K562 (cell line): ENCODE measurements at regions not wholly inside any gene's neighbourhood (a gene's known extent, or its start where the extent isn't known, plus 50 kb on each side); places are given as distances from the start of the nearest gene placed in this dataset.

ENCODE experiments used
- ATAC-seq: fragments of 200-7000 bp; cut with Tn5 transposase; 3 replicates; pipeline ENCODE4 v1.9.1; 2020; ENCODE audit warnings: moderate library complexity
- BruUV-seq: library from RNA; stranded (reverse); fragments of 400-500 nt; replicated peaks from 2 replicates; lab custom pipeline; 2021; lab: Mats Ljungman, UMichigan
- CTCF ChIA-PET: fragments of 300-600 bp; formaldehyde crosslinking; extraction: SDS; loops from one replicate; lab custom pipeline; 2021; ENCODE audit warnings: low intra/inter-chr PET ratio; lab: Yijun Ruan, JAX
- POLR2A ChIA-PET: fragments of 300-600, 350-650 bp; sonication (Branson Sonifier 250); formaldehyde crosslinking; extraction: SDS; loops from one replicate; lab custom pipeline; 2021; ENCODE audit warnings: antibody characterized with exemption, inconsistent platforms; lab: Yijun Ruan, JAX
- DNase-seq, 4 experiments: peaks; one replicate each; pipeline versions ENCODE4 v3.0.0 to v3.0.0-alpha.2; 2011 to 2018; ENCODE audit warnings: low spot score in 3 of 4, mixed read lengths in 3 of 4; ENCODE audit errors: extremely low read depth in 1 of 4
- FAIRE-seq: peaks from 2 replicates; lab custom pipeline; 2011; peaks lifted over from hg19 to GRCh38; lab: Jason Lieb, UNC
- H2AFZ ChIP-seq: 2 replicates; pipeline ENCODE4 v1.6.0; 2011; ENCODE audit warnings: low read depth, low read length, control low read depth, inconsistent platforms
- H3K27ac ChIP-seq: fragments of 200-600 bp; 3 replicates; pipeline ENCODE4 v1.8.0; 2011; ENCODE audit warnings: low read depth, mild to moderate bottlenecking, control low read depth, inconsistent platforms, low read length, moderate library complexity, mixed read lengths; ENCODE audit errors: extremely low read depth
- H3K27me3 ChIP-seq, 2 experiments: fragments of 300-600 bp in 1 of 2; 2 replicates in 1 of 2; 3 replicates in 1 of 2; pipeline versions ENCODE4 v1.6.0 to v1.8.0; 2011; ENCODE audit warnings: inconsistent platforms in 2 of 2, low read length in 2 of 2, mild to moderate bottlenecking in 1 of 2, mixed read lengths in 1 of 2, moderate library complexity in 1 of 2; ENCODE audit not compliant: control insufficient read depth in 2 of 2, insufficient read depth in 2 of 2
- H3K36me3 ChIP-seq: fragments of 300-600 bp; 3 replicates; pipeline ENCODE4 v1.8.0; 2011; ENCODE audit warnings: mild to moderate bottlenecking, low read length, inconsistent platforms; ENCODE audit not compliant: control insufficient read depth, insufficient read depth
- H3K4me1 ChIP-seq, 2 experiments: fragments of 200-600 bp in 1 of 2; replicated peaks in 1 of 2; 2 replicates in 1 of 2; 3 replicates in 1 of 2; pipeline versions ENCODE4 v1.5.1 to v1.8.0; 2011; ENCODE audit warnings: inconsistent platforms in 2 of 2, low read length in 2 of 2, mild to moderate bottlenecking in 1 of 2, mixed read lengths in 1 of 2, moderate library complexity in 1 of 2; ENCODE audit not compliant: control insufficient read depth in 2 of 2, insufficient read depth in 2 of 2
- H3K4me2 ChIP-seq: 2 replicates; pipeline ENCODE4 v1.6.1; 2011; ENCODE audit warnings: low read length, control low read depth, inconsistent platforms, mixed read lengths; ENCODE audit not compliant: insufficient read depth
- H3K4me3 ChIP-seq: fragments of 200-600 bp; sonication (generic), shearing (Covaris generic); 2 replicates; pipeline ENCODE4 v1.5.1; 2016; ENCODE audit warnings: control low read depth, inconsistent platforms
- H3K79me2 ChIP-seq: fragments of 200-600 bp; 3 replicates; pipeline ENCODE4 v1.8.0; 2011; ENCODE audit warnings: low read length, inconsistent platforms; ENCODE audit not compliant: control insufficient read depth, insufficient read depth
- H3K9ac ChIP-seq, 2 experiments: 2 replicates each; pipeline versions ENCODE4 v1.6.0 to v1.6.1; 2011; ENCODE audit warnings: low read depth in 2 of 2, low read length in 2 of 2, control low read depth in 1 of 2, inconsistent platforms in 1 of 2, mild to moderate bottlenecking in 1 of 2, mixed read lengths in 1 of 2; ENCODE audit not compliant: insufficient read depth in 1 of 2
- H3K9me1 ChIP-seq: one replicate; pipeline ENCODE4 v1.6.0; 2011; ENCODE audit warnings: inconsistent platforms, mild to moderate bottlenecking, low read length, moderate library complexity; ENCODE audit not compliant: control insufficient read depth, insufficient read depth
- H3K9me3 ChIP-seq: replicated peaks from 2 replicates; pipeline ENCODE4 v1.5.1; 2011; ENCODE audit warnings: low read depth, low read length, inconsistent platforms; ENCODE audit not compliant: control insufficient read depth, insufficient read depth
- H4K20me1 ChIP-seq: replicated peaks from 2 replicates; pipeline ENCODE4 v1.6.1; 2011; ENCODE audit warnings: low read length, inconsistent platforms, mixed read lengths; ENCODE audit not compliant: control insufficient read depth, insufficient read depth
- CHD4 ChIP-seq: fragments of 200-600 bp; sonication (generic); IDR thresholded peaks from 3 replicates; pipeline ENCODE4 v1.6.1; 2012; ENCODE audit warnings: low read depth, mild to moderate bottlenecking, mixed read lengths, low read length, inconsistent platforms; ENCODE audit not compliant: insufficient read depth, insufficient replicate concordance, poor library complexity, severe bottlenecking
- NCOA2 ChIP-seq, 2 experiments: fragments of 450-650 bp; IDR thresholded peaks; 2 replicates each; pipeline ENCODE4 v1.6.1; 2018; ENCODE audit warnings: mild to moderate bottlenecking in 2 of 2, moderate library complexity in 1 of 2; ENCODE audit not compliant: partially characterized antibody in 2 of 2
- NCOA4 ChIP-seq: fragments of 450-650 bp; IDR thresholded peaks from 2 replicates; pipeline ENCODE4 v1.6.1; 2018; ENCODE audit warnings: mild to moderate bottlenecking; ENCODE audit not compliant: partially characterized antibody
- NR2F6 ChIP-seq: fragments of 450-650 bp; formaldehyde crosslinking; IDR thresholded peaks from 2 replicates; pipeline ENCODE4 v1.4.0; 2020; ENCODE audit warnings: mild to moderate bottlenecking
- U2AF1 ChIP-seq: fragments of 200-400 bp; formaldehyde crosslinking; optimal IDR thresholded peaks from 2 replicates; pipeline ENCODE3; 2017; ENCODE audit warnings: mild to moderate bottlenecking, low read depth, low read length, moderate library complexity
- WGBS: fragments of 100-300 bp; shearing (Covaris generic); methylation state at CpG from one replicate; pipeline ENCODE4 v1.1.6; 2016; ENCODE audit warnings: low coverage, mixed read lengths; ENCODE audit not compliant: insufficient coverage; ENCODE audit errors: missing lambda C conversion rate; 5-methylcytosine and 5-hydroxymethylcytosine counted together
- in situ Hi-C: fragments of 300-500 bp; cut with MboI; formaldehyde crosslinking; loops from 4 replicates; pipeline ENCODE4 v1.15.0; 2018; ENCODE audit warnings: inconsistent platforms, mixed read lengths
- intact Hi-C: fragments of 100-400 bp; cut with micrococcal nuclease; formaldehyde crosslinking; loops from 2 replicates; pipeline ENCODE4 v1.14.2; 2022
- TF ChIP-seq, protein P1 (sequence below): sonication (generic); formaldehyde crosslinking; IDR thresholded peaks from 2 replicates; pipeline ENCODE4 v1.8.0; 2022; ENCODE audit warnings: missing genetic modification reagents, mild to moderate bottlenecking, borderline replicate concordance
- TF ChIP-seq, protein P2 (sequence below): fragments of 250-450 bp; sonication (Bioruptor Pico); IDR thresholded peaks from 2 replicates; pipeline ENCODE4 v1.8.0; 2021; ENCODE audit warnings: borderline replicate concordance, mild to moderate bottlenecking, moderate library complexity; ENCODE audit not compliant: poor library complexity, severe bottlenecking

DNA sequence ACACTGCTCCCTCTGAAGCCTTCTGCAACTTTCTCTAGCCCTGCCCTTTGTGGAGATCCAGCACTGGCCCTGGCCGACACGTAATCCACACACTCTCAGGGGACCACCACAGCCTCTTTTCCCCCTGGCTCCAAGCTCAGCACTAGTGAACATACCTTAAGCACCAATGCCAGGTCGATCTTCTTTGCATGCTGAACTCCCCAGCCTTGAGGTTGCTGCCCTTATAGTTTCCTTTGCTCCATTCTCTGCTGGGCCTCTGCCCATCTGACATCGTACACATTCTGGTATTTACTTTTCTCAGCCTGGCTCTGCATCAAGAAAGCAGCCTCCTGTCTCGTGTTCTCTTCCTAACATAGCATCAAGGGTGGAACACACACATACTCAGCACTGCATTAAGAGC is 361.5 kb downstream of the LPIN1 start:
- Histone ChIP-seq H3K27ac (no peak overlapping the region), H2AFZ (no peak overlapping the region), H3K79me2 (no peaks in the 10 kb centered on the region), H3K9me1 (no peaks in the 10 kb centered on the region), H3K9ac (0 out of 4 replicates have a peak overlapping the region, but pooled peaks of 1 of the 2 experiments have one; percentile 26), H3K4me2 (no peak overlapping the region), H3K4me1 (peaks cover 19 to 34% of the 10 kb centered on the region in 2 experiments), H3K36me3 (no peaks in the 10 kb centered on the region), H4K20me1 (no peaks in the 10 kb centered on the region), H3K4me3 (no peak overlapping the region), H3K27me3 (no peaks in the 10 kb centered on the region), H3K9me3 (no peaks in the 10 kb centered on the region)
- WGBS, result 58% methylated on average over 5 of the region's 5 CpGs
- TF ChIP-seq, protein P1, sequence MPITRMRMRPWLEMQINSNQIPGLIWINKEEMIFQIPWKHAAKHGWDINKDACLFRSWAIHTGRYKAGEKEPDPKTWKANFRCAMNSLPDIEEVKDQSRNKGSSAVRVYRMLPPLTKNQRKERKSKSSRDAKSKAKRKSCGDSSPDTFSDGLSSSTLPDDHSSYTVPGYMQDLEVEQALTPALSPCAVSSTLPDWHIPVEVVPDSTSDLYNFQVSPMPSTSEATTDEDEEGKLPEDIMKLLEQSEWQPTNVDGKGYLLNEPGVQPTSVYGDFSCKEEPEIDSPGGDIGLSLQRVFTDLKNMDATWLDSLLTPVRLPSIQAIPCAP (CRISPR knock-in tag), result no peak
- no peak for TF ChIP-seq U2AF1
- TF ChIP-seq NCOA2 (IDR thresholded peaks at IDR 0.05; ENCODE audit: partially characterized antibody in 2 of 2), result no peak
- no peak for TF ChIP-seq CHD4
- TF ChIP-seq NCOA4, result no peak
- TF ChIP-seq, protein P2, sequence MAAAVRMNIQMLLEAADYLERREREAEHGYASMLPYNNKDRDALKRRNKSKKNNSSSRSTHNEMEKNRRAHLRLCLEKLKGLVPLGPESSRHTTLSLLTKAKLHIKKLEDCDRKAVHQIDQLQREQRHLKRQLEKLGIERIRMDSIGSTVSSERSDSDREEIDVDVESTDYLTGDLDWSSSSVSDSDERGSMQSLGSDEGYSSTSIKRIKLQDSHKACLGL (CRISPR knock-in tag), result no peak
- no peak for TF ChIP-seq NR2F6 (CRISPR knock-in tag)
- intact Hi-C loops (no loop called here), in situ Hi-C loops (no loop called here)
- ChIA-PET CTCF (no interaction called here), POLR2A (no interaction called here)
- DNase-seq, result no peak
- no peak for FAIRE-seq
- no TSS peak for BruUV-seq
- ATAC-seq, result no peak
